ENCODE measurements at regions not wholly inside any gene's neighbourhood (a gene's known extent, or its start where the extent isn't known, plus 50 kb on each side); places are given as distances from the start of the nearest gene placed in this dataset.
"Not testable (repeated sequence)": the region's sequence is repeated elsewhere in the genome, so short reads cannot be mapped to it uniquely, and the experiment has no call there.

DNA sequence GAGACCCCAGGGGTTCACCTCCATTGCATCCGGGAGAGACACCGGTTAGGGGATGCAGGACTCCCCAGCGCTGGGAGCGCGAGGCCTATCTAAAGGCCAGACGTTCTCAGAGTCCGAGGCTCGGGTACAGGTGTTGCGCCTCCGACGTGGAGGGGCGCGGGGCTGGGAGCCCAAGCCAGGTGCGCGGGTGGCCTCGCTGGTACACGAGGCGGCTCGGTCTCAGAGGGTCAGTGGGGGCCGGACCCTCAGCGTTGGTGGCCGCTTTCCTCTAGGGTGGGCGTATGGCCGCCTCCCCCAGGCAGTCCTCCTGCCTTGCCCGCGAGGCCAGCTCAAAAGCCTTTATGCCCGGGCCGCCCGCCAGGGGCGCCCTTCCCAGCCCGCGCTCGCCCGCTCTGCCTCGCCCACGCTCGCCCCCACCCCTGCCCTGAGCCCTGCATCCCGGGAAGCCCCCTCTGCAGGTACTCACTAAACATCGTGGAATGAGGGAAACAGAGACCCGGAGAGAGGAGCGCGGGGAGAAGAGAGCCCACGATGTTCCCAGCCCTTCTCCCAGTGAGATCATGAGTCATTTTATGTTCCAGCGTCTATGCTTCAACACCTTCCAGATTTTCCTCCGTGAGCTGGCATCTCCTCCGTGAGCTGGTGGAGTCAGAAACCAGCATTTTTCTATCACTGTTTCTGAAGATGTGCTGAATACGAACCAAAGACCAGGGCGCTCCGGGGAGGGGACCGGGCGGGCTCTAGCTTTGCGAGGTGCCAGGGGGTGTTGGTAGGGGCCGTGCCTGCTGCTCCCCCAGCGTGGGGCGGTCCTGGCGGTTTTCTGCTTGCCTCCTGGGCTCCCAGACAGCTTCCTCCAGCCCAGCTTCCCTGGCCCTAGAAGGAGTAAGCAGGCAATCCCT is 73.8 kb downstream of the DIO3 start:
- DNase-seq: no peak

DNA sequence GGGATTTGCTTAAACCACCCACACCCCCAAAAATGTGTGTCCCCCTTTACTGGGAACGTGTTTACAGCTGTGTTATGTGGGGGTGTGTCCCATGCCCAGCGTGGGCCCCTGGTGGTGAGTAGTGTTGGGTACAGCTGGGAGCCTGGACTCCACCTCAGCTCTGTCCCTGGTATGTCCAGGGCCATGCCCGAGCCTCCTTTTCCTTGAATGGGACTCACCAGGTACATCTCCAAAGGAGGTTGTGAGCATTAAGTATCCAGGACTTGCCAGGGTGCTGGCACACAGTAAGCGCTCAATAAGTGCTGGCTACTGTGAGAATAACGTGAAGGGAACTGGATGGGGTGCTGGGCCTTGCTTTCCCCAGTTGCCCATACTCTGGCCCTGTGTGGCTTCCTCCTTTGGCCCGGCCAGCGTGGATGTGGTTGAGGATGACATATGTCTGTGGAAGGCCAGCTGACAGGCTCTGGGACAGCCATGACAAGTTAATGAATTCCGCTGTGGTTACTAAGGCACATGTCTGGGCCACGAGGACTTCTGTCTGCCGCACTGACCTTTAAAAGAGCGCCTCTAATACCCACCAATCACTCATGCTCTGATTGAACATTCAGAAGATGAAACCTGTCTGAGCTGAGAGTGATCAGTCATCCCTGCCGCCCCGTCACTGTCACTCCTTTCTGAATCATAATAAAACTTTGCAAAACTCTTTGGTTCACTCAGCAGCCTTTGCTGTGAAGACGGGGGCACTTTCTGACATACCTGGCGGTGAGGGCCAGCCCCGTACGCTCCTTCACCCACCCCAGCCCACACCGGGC is 74.7 kb downstream of the DIO3 start:
- no peak for DNase-seq

DNA sequence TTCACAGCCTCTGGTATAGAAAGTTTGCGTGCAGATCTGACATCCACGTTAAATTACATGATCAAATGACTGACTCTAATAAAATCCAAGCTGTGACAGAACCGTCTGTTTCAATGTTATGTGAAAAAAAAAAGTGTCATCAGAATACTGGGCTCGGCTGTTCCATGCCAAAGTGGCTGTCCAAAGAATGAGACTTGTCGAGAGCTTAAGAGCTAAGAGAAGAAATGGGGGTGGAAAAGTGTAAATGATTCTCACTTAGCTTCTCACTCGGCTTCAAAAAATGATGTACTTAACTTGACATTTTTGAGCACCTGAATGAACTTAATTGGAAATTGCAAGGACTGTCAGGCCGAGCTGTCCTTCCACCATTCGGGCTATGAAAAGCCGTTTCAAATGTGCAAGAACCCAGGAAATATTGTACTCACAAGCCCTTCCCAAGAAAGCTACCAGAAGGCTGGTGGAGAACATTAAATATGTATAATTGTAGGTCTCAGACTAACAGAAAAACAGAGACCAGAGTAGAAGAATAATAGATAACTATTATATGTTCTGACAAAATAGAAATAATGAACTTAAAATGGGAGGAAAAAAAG is 78.0 kb downstream of the DIO3 start:
- no peak for DNase-seq

DNA sequence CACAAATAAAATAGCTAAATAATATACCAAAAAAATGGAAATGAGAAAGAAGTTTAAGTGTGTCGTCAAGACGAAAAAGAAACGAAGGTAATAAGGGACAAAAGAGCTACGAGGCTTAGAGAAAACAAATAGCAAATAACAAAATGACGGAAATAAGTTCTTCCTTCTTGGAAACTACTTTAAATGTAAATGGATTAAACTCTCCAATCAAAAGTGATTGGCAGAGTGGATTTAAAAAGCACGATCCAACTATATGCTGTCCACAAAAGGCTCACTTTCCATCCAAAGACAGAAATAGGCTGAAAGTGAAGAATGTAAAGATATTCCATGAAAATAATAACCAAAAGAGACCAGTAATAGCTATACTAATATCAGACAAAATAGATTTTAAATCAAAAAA is 82.4 kb downstream of the DIO3 start:
- DNase-seq: no peak

DNA sequence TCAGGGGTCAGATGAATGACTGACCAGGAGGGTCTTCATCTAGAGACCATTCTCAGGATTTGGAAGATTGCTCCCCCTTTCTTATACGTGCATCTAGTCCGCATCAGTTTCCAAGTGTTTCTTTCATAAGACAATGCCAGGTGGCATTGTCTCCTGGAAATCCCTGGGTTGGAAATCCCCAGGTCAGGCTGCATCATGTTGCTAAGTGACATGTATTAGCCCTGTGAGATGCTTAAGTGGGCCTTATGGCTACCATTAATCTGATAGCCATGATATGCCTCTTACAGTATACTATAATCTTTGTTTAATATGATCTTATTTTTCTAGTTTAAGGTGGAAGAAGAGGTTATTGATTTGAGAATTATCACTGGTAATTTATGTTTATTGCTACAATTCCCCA is 92.8 kb downstream of the DIO3 start:
- no peak for DNase-seq

DNA sequence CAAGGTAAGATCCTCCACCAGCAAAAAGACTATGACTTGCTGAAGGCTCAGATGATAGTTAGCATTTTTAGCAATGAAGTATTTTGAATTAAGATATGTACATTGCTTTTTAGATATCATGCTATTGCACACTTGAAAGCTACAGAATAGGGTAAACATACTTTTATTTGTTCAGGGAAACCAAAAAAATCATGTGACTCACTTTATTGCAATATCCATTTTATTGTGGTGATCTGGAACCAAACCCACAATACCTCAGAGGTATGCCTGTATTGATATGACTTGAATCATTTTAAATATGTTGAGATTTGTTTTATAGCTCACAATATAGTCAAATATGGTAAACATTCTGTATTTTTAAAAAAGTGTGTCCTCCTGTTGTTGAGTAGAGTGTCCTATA is 96.1 kb downstream of the DIO3 start:
- DNase-seq: no peak

DNA sequence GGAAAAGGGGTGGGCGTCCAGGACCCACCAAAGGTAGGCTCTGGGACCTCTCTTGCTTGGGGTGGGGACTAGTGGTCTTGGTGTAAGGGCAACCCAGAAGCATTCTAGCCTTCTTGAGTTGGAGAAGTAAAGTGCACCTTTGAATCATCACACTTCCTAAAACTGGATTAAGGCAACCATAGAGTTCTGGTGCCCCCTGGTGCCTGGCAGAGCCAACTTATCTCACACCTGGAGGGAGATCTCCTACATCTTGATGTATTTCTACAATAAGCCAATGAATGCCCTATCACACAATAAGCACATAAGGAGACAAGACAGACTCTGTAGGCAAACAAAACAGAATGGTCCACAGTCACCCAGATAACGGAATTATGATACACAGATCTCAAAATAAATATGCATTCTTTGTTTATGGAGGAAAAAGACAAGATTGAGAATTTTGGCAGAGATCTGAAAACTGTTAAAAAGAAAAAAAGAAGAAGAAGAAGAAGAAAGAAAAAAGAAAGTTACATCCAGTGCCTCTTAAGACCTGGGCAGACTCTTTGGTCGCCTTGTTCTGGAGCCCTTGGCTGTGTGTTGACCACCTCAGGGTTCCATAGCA is 95.9 kb upstream of the PPP2R5C start:
- DNase-seq: peak; percentile 25

DNA sequence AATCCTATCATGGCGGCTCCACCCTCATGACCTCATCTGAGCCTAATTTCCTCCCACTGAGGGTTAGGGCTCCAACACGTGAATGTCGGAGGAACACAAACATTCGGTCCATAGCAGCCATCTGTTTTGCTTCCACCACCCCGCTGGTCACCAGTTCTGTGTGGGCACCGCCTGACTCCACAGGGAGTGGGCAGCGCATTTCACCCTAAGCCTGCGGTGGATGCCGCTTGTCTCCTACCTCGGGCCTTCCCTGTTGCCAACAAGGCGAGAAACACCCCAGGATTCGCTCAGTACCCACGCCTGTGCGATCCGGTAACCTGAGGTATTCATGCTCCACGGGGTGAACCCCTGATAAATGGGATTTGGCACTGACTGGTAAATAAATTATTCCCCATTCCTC is 95.2 kb upstream of the PPP2R5C start:
- DNase-seq: no peak

DNA sequence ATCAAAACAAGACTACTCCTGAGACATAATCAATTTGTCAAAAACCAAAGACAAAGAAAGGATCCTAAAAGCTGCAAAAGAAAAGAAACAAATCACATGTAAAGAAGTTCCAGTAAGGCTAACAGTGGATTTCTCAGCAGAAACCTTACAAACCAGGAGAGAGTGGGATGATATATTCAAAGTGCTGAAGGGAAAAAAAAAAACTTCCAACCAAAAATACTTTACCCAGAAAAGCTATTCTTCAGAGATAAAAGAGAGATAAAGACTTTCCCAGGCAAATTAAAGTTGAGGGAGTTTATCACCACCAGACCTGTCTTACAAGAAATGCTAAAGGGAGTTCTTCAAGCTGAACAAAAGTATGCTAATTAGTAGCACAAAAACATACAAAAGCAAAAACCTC is 91.9 kb upstream of the PPP2R5C start:
- DNase-seq: no peak

DNA sequence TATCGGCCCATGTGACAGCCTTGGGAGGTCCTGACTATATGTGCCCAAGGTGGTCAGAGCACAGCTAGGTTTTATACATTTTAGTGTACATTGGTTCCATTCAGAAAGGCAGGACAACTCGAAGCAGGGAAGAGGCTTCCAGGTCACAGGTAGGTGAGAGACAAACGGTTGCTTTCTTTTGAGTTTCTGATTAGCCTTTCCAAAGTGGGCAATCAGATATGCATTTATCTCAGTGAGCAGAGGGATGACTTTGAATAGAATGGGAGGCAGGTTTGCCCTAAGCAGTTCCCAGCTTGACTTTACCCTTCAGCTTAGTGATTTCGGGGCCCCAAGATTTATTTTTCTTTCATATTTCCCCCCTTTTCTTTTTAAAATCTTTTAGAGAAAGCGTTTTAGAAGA is 87.6 kb upstream of the PPP2R5C start:
- no peak for DNase-seq

DNA sequence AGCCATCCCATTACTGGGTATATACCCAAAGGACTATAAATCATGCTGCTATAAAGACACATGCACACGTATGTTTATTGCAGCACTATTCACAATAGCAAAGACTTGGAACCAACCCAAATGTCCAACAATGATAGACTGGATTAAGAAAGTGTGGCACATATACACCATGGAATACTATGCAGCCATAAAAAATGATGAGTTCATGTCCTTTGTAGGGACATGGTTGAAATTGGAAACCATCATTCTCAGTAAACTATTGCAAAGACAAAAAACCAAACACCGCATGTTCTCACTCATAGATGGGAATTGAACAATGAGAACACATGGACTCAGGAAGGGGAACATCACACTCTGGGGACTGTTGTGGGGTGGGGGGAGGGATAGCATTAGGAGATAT is 85.7 kb upstream of the PPP2R5C start:
- DNase-seq: not testable (repeated sequence)

DNA sequence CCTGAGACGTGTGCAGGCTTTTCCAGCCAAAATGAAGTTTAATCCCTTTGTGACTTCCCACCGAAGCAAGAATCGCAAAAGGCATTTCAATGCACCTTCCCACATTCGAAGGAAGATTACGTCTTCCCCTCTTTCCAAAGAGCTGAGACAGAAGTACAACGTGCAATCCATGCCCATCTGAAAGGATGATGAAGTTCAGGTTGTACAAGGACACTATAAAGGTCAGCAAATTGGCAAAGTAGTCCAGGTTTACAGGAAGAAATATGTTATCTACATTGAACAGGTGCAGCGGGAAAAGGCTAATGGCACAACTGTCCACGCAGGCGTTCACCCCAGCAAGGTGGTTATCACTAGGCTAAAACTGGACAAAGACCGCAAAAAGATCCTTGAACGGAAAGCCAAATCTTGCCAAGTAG is 83.6 kb upstream of the PPP2R5C start:
- DNase-seq: not testable (repeated sequence)

DNA sequence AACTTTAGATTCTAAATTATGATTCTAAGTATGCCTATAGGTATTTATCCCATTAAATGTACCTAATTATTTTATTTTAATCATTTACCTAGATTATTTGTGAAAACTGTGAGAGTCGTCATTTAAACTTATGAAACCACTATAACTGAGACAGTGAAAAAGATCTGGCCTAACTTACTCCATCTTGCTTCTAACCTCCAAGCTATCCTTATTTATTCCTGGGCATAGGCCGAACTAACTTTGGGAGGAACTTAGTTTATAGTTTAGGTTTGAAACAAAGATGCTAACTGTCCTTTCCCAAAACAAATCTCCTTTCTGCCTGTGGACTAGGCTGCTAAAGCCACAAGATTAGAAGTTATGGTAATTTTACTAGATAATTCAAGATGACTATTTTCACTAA is 79.7 kb upstream of the PPP2R5C start:
- DNase-seq: no peak

DNA sequence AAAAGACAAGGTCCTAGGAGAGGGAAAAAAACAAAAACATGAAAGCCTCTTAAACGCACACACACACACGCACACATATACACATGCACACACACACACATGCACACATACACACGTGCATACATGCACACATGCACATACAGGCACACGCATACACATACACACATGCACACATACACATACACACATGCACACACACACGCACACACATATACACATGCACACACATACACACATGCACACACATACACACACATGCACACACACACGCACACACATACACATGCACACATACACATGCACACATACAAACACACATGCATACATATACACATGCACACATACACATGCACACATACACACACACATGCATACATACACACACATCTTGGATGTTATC is 78.1 kb upstream of the PPP2R5C start:
- DNase-seq: no peak

DNA sequence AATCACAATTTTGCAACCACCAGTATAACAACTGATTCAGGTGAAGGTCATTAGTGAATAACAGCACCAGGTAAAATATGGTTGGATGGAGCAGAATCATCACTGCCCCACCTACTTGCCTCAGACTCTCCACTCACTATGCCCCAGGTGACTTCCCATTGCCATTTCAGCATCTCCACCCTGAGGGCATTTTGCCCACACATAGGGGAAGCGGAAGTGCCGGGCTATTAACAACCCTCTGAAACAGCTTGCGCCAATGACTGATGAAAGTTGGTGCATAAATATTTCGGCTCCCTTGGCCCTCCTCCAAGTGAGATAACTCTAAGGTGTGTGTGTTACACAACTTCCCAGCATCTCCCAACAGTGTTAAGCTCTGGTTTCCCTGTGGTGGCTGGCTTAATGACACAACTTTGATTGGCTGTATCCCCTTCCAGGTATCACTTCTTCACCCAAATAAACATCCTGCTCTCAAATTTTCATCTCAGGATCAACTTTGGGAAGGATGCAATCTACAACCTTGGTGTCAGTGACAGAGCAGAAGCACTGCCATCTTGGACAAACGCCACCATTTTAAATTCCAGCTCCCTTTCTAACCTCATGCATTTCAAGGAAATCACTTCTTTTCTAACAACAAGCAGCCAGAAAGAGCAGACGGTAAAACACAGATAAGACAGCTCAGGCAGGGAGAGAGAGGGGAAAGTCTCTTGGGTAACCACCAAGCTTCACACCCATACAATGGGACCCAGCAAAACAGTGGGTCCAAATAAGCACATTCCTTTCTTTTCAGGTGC is 73.6 kb upstream of the PPP2R5C start:
- no peak for DNase-seq

DNA sequence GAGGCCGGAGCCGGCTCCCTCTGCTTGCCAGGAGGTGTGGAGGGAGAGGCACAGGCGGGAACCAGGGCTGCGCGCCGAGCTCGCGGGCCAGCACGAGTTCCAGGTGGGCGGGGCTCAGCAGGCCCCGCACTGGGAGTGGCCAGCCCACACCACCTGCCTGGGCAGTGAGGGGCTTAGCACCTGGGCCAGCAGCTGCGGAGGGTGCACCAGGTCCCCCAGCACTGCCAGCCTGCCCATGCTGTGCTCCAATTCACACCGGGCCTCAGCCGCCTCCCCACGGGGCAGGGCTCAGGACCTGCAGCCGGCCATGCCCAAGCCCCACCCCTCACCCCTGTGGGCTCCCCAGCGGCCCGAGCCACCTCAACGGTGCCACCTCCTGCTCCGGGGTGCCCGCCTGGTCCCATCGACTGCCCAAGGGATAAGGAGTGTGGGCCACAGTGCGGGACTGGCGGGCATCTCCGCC is 72.4 kb upstream of the PPP2R5C start:
- DNase-seq: no peak

DNA sequence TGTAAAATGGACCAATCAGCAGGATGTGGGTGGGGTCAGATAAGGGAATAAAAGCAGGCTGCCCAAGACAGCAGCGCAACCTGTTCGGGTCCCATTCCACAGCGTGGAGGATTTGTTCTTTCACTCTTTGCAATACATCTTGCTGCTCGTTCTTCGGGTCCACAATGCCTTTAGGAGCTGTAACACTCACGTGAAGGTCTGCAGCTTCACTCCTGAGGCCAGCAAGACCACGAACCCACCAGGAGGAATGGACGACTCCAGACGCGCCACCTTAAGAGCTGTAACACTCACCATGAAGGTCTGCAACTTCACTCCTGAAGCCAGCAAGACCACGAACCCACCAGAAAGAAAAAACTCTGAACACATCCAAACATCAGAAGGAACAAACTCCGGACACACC is 71.5 kb upstream of the PPP2R5C start:
- DNase-seq: not testable (repeated sequence)

DNA sequence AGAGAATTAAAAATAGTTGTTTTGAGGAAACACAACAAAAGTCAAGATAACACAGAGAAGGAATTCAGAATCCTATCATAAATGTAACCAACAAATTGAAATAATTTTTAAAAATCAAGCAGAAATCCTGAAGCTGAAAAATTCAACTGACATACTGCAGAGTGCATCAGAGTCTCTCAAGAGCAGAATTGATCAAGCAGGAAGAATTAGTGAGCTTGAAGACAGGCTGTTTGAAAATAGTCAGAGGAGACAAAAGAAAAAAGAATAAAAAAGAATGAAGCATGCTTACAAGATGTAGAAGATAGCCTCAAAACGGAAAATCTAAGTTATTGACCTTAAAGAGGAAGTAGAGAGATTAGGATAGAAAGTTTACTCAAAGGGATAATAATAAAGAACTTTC is 65.8 kb upstream of the PPP2R5C start:
- DNase-seq: no peak

DNA sequence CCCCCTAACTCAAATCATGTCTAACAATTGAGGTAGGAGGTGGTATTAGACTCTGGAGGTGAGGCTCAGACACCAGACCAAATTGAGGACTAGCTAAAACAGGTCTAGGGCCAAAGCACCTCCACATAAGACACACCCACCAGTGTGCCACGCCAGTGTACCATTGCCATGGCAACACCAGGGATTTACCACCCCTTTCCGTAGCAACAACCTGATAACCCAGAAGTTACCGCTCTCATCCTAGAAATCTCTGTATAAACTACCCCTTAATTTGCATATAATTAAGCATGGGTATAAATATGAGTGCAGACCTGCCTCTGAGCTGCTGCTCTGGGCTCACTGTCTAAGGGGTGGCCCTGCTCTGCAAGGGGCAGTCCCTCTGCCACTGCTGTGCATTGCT is 57.4 kb upstream of the PPP2R5C start:
- no peak for DNase-seq

DNA sequence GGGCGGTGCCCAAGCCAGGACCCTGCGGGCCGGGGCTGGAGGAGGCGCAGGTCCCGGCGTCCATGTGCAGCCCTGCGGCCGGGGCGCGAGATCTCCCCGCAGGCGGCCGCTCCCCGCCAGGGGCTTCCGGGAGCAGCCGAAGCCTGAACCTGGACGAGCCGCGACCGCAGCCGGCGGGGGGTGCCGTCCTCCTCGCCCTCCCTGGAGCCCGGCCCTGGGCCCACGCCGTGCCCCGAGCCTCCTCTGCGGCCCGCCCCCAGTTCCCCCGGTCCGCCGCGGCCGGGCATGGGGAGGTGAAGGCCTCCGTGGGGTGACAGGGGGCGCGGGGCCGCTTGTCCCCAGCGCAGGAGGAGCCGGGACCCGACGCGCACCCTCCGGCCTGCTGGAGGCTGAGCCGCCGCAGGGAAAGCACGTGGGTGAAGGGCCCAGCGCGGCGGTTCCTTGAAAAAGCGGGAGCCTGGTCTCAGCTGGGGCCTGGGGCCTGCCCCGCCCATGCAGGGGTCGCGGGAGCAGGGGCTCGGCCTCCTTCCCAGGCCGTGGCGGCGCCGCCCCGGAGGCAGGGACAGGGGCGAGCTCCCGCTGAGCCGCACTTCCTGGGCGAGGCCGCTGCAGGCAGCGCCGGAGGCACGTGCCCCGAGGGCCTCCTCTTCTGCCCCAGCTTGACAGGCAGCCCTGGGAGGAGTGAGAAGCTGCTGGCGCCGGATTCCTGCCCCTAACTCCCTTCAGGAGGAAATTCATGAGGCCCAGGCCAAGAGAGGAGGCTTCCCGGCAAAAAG is 55.6 kb upstream of the PPP2R5C start:
- DNase-seq: peak; percentile 25

DNA sequence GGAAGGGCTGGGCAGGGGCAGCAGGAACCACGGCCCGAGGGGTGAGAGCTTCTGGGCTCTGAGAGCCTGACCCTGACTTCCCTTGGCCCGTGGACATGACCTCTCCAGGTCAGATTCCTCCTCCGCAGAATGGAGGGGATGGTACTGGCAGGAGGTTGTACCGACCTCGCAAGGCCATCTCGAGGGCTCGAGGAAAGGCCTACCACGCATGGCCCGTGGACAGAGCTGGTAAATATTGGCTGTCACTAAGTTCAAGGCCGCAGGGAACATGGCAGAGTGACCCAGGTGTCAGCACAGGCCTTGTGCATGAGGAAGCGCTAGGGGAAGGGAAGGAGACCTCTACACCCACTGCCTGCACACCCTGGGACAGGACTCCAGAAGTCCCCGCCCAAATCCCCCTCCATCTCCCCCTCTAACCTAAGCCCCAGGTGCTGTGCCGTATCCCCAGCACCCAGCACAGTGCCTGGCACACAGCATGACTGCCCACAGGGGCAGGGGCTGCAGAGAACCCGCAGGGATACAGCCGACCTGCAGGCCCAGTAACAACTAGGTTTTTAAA is 54.9 kb upstream of the PPP2R5C start:
- DNase-seq: no peak

Data from fibroblast of skin of abdomen (primary cell).